ENCODE measurements at regions not wholly inside any gene's neighbourhood (a gene's known extent, or its start where the extent isn't known, plus 50 kb on each side); places are given as distances from the start of the nearest gene placed in this dataset.

- TF ChIP-seq POLR2A (IDR thresholded peaks at IDR 0.05) (no peak), EP300 (IDR thresholded peaks at IDR 0.05) (no peak), CTCF (IDR thresholded peaks at IDR 0.05) (no peak)
- Histone ChIP-seq H3K27ac (no peak overlapping the region), H3K27me3 (no peaks in the 10 kb centered on the region), H3K36me3 (no peaks in the 10 kb centered on the region), H3K4me3 (no peak overlapping the region), H3K9me3 (no peaks in the 10 kb centered on the region), H3K4me1 (ENCODE audit: insufficient read depth) (no peaks in the 10 kb centered on the region)
- intact Hi-C loops (cut with DNase I): no loop called here
- 77 to 89% (median 84%) methylated on average over 1 of the region's 1 CpG for WGBS, 3 donors
- DNase-seq: no peak
Observed at GRCh38 chr14:84814391-84814790, 715.6 kb upstream of the FLRT2 start.

- Histone ChIP-seq H3K27me3 (no peaks in the 10 kb centered on the region), H3K27ac (no peak overlapping the region), H3K4me3 (no peak overlapping the region), H3K36me3 (no peaks in the 10 kb centered on the region), H3K9me3 (no peaks in the 10 kb centered on the region), H3K4me1 (ENCODE audit: insufficient read depth) (no peaks in the 10 kb centered on the region)
- no peak for DNase-seq
- TF ChIP-seq CTCF (IDR thresholded peaks at IDR 0.05) (no peak), POLR2A (IDR thresholded peaks at IDR 0.05) (no peak), EP300 (IDR thresholded peaks at IDR 0.05) (no peak)
- WGBS, 3 donors: 62 to 79% (median 74%) methylated on average over 2 of the region's 2 CpGs
- intact Hi-C loops (cut with DNase I): no loop called here
Observed at GRCh38 chr14:84819528-84819927, 710.4 kb upstream of the FLRT2 start.

GRCh38 chr14:84825481-84826251 lies 704.3 kb upstream of the FLRT2 start:
- no peak for DNase-seq
- Histone ChIP-seq H3K27ac (no peak overlapping the region), H3K4me3 (no peak overlapping the region), H3K9me3 (no peaks in the 10 kb centered on the region), H3K36me3 (no peaks in the 10 kb centered on the region), H3K4me1 (ENCODE audit: insufficient read depth) (no peaks in the 10 kb centered on the region), H3K27me3 (no peaks in the 10 kb centered on the region)
- intact Hi-C loops (cut with DNase I): no loop called here
- 94 to 96% (median 95%) methylated on average over 8 of the region's 8 CpGs for WGBS, 3 donors
- TF ChIP-seq POLR2A (IDR thresholded peaks at IDR 0.05) (no peak), EP300 (IDR thresholded peaks at IDR 0.05) (no peak), CTCF (IDR thresholded peaks at IDR 0.05) (no peak)

DNA sequence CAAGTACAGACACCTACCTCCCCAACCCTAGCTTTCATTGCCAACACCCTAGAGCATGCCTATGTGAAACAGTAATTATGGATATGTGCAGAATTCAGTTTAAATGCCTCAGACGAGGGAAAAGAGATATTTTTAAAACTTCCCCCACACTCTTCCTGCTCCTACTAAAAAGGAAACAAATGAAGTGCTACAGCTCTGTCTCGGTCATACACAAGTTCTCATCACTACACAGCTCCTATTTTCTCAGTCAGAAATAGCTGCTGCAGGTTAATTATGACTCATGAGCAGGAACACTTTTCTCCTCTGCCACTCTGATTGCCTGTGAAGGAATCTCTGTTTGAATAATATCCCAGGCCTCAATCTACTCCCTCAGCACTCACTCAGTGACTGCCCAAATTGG lies 703.6 kb upstream of the FLRT2 start:
- no peaks in the 10 kb centered on the region for H3K36me3 ChIP-seq
- no peaks in the 10 kb centered on the region for H3K27me3 ChIP-seq
- H3K4me1 ChIP-seq (ENCODE audit: insufficient read depth): no peaks in the 10 kb centered on the region
- 45 to 67% (median 55%) methylated on average over 2 of the region's 2 CpGs for WGBS, 3 donors
- no peaks in the 10 kb centered on the region for H3K9me3 ChIP-seq
- H3K27ac ChIP-seq: no peak overlapping the region
- DNase-seq: no peak
- intact Hi-C loops (cut with DNase I): no loop called here
- no peak overlapping the region for H3K4me3 ChIP-seq
- TF ChIP-seq EP300 (IDR thresholded peaks at IDR 0.05) (no peak), CTCF (IDR thresholded peaks at IDR 0.05) (no peak), POLR2A (IDR thresholded peaks at IDR 0.05) (no peak)

All from ovary (tissue), 7 donors.